NCI-H1930 (cell line): ENCODE measurements at regions not wholly inside any gene's neighbourhood (a gene's known extent, or its start where the extent isn't known, plus 50 kb on each side); places are given as distances from the start of the nearest gene placed in this dataset.

ENCODE experiments used
- DNase-seq, 2 experiments: peaks; one replicate each; lab custom pipeline; 2025; lab: John Stamatoyannopoulos, UW

- DNase-seq = no peak
These were observed 345.8 kb upstream of the ROBO2 start for GRCh38 chr3:76694063-76694462.

DNA sequence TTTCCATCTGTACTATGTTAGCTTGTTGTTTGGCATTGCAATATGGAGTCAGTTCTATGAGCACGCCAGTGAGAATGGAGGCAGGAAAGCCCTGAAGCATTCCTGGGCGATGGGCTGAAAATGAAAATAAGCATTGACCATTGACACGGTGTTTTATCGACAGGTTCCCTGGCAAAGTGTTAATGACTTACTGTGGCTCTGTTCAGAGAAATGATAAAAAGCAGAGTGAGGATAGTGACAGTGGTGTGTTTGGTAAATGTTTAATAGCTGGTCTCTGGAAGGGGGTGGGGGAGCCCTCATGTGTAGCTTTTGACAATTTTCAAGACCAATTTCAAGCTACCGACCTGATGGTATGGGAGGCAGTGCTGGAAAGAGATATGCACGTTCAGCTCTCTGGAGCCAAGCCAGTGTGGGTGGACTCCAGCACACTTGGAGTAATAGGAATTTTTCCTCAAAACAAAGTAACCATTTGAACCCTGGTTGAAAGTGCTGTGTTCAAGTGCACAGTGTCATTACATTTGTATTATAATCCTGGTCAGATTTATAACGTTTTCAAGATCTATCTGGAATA, 341.7 kb upstream of the ROBO2 start:
- DNase-seq = no peak

DNA sequence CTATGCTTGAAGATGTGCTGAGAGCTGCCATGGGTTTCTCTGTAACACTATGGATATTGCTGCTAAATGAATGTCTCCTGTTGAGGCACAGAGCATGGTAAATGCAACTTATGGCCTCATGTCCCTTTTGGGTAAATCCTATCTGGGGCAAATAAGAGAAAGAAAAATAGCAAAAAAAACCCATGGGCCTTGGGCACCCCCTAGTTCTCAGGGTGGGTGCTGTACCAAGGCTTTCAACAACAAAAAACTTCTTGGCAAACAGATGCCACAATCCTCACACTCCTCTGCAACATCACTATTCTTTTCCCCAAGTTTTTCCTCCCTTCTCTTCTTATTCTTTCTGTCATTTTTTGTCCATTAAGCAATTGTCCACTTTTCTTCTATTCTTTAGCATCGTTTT, 340.1 kb upstream of the ROBO2 start:
- no peak for DNase-seq

DNA sequence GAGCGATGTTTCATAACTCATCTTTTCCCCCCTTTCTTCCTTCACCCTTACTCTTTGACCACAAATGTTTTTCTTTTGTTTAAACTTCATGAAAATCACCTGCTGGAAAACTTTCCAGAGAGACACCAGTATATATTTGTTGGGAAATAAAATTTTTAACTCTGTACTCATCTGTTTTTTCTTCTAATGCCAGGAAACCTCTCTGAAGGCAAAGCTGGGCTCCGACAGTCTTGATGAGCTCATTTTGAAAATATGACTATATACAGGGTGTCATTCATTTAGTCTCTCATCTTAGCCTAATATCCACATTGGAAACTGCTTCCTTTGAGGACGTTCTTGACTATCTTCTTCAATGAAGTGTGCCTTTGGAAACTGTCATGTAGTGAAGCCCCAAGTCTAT, 339.6 kb upstream of the ROBO2 start:
- no peak for DNase-seq

- DNase-seq = no peak
These were observed 337.2 kb upstream of the ROBO2 start for GRCh38 chr3:76702676-76703075.

DNA sequence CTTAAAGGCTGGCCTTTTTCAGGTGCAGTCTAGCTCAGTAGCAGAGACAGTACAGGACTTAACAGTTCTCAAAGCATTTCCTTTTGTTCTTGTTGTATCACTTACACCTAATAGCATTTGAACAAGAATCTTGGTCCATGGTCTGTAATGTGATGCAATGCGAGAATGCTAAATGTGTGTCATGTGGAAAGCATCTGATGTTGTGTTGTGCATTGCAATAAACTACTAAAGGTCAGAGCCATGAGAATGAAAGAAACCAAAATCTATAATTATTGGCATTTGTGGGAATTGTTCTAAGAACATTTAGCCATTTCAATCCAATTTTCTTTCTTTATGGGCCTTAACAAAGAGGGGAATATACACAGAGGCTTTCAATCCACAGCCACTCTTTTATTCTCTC, 324.5 kb upstream of the ROBO2 start:
- no peak for DNase-seq

- no peak for DNase-seq
These were observed 316.5 kb upstream of the ROBO2 start for GRCh38 chr3:76723366-76723765.

DNA sequence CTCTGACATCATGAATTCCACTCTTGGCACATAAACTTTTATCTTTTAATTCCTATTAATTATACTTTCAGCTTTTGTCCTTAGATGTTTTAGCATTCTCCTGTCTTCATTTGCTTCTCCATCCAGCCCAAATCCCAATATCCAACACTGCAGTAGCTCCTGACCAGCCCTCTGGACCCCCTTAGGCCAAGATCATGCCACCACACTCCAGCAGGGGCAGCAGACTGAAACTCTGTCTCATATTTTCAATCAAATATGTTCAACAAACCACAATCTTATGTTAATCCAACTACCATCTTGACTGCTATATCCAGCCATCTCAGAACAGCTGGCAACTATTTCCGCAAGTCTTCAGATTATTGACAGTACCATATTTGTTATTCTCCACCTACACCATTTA, 315.8 kb upstream of the ROBO2 start:
- no peak for DNase-seq

GRCh38 chr3:76724706-76725105, 315.2 kb upstream of the ROBO2 start:
- no peak for DNase-seq

DNA sequence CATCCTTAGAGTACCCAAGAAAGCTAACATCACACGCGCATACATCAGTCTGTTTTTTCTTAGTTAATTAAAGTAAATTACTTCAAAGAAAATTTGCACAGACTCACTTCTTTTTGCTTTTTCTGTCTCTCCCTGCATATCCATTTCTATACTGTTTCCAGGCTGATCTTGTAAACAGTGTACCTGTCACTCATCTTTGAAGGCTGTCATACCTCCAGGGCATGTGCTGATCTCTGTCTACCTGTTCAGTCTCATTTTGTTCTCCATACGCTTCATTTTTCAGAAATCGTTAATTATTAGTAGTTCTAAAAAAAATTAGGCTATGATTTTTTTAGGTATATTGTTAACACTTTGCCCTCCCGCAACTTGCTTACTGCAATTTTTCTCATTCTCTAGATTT, 313.9 kb upstream of the ROBO2 start:
- no peak for DNase-seq

- DNase-seq = no peak
These were observed 311.5 kb upstream of the ROBO2 start for GRCh38 chr3:76728426-76728825.

DNA sequence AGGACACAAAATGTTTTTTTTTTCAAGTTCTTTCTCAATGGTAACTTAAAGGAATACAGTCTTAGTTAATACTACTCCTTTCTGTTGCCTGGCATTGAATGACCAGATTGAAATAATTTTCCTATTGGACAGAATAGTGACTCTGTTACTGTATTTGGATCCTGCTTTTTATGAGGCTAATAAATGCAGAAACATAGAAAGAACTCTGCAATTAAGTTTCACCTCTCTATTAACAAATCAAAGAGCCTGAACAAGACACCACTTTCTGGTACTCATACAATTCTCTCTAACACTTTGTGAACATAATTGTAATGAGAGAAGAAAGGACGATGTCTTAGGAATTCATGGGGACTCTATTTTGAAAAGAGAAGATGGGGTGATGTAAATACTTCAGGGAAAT, 308.4 kb upstream of the ROBO2 start:
- no peak for DNase-seq

DNA sequence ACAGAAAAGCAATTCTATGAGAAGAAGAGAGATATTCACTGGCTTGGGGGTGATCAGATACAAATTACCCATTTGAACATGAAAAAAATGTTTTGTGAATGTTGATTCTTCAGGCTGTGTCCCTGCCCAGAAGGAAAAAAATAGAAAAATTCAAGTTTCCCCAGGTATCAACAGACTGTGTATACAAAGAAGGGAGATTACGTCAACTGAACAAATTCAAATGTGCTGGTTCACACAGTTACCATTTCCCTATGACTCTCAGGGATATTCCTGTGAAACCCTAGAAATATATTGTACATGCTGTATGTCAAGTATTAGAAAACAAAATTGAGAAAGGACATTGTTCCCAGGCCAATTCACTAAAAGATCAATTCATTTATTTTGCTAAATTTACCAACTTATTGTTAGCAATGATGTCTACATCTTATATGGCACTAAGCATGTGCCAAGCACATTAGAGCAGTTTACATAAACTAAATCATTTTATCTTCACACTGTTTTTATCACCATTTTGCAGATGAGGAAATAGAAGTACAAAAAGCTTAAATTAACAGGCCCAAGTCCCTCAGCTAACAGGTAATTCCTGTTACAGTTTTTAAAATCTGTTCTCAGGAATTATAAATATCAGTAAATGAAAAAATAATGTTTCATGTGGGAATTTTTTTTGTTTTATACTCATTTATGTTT, 306.7 kb upstream of the ROBO2 start:
- DNase-seq = no peak

GRCh38 chr3:76735152-76735551, 304.7 kb upstream of the ROBO2 start:
- DNase-seq = no peak

DNA sequence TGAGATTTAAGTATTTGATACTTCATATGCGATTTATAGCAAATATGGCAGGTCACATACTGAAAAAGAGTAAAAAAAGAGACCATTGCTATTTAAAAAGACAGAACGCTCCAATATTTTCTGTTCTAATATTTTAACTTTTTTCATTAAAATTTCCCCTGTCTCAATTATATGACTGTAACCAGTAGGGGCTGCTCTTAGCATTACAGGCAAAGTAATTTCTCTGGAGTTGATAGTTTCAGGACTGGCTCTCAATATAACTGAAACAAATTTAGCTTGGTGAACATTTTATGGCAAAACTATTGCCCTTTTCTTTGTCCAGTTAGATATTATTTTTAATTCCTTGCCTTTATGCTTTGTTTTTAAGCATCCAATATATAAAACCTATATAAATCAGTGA, 286.3 kb upstream of the ROBO2 start:
- no peak for DNase-seq

GRCh38 chr3:76754247-76754646, 285.7 kb upstream of the ROBO2 start:
- DNase-seq = no peak

GRCh38 chr3:76756577-76756976, 283.3 kb upstream of the ROBO2 start:
- DNase-seq = no peak

DNA sequence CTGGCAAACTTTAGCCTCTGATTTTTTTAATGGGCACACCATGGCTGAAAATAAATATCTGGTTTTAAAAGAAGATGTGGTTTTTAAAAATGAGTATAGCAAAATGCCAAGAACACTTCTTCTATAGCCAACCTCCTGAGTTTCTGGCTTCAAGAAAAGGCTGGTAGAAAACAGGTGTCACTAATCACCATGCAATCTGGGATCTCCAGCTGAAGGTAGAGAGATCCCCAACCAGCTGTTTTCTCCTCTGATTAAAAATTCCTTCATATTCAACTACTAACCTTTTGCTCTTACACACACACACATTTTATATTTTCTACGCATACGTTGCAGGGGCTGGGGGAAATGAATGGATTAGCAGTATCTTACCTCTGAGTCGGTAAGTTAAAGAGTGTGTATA, 279.6 kb upstream of the ROBO2 start:
- DNase-seq = no peak

GRCh38 chr3:76765511-76765910, 274.4 kb upstream of the ROBO2 start:
- DNase-seq = no peak

GRCh38 chr3:76768912-76769311, 271.0 kb upstream of the ROBO2 start:
- DNase-seq = no peak

DNA sequence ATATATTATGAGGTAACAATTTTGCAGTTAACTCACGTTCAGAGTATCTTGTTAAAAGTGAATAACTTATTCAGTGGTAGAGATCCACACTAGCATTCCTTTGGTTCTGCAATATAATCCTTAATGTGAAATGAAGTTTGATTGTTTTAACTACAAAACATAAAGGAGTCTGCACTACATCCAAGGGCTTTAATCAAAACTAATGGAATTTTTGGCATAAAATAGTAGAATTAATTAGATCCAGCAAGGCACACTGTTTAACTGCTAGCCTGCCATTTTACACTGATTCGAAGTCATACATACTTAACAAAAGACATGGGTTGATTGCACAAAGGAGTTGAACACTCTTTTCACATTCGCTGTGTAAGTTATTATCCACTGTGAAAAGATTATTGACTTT, 263.0 kb upstream of the ROBO2 start:
- DNase-seq = no peak

- no peak for DNase-seq
These were observed 251.7 kb upstream of the ROBO2 start for GRCh38 chr3:76788206-76788605.

- DNase-seq = no peak
These were observed 250.7 kb upstream of the ROBO2 start for GRCh38 chr3:76789237-76789636.

DNA sequence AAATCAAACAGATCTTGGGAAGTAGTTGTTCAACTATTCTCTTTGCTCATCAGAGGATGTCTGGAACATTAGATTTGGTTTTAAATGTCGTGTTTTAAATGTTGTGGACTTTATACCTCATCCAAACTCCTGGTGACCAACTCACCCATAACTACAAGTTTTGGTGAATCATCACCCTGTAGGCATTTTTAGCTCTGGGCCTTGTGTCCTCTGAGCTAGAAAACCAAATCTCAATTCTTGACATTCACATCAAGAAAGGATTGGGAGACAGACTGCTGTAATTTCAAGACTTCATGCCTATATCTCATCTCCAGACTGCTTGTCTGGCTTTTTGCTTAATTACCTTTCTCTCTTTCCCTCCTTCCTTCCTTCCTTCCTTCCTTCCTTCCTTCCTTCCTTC, 228.5 kb upstream of the ROBO2 start:
- no peak for DNase-seq
